ENCODE measurements at regions not wholly inside any gene's neighbourhood (a gene's known extent, or its start where the extent isn't known, plus 50 kb on each side); places are given as distances from the start of the nearest gene placed in this dataset.

- no peak overlapping the region for H3K4me3 ChIP-seq (ENCODE audit: low read depth, low read length)
- no peak for TF ChIP-seq CTCF (conservative IDR thresholded peaks at IDR 0.05; ENCODE audit: low read depth, low read length)
- no peak for DNase-seq (ENCODE audit: low read depth)
These were observed 538.9 kb upstream of the IGFBP3 start for GRCh38 chr7:46459942-46460341.

GRCh38 chr7:46454816-46455215 is 533.7 kb upstream of the IGFBP3 start:
- DNase-seq (ENCODE audit: low read depth): no peak
- no peak for TF ChIP-seq CTCF (conservative IDR thresholded peaks at IDR 0.05; ENCODE audit: low read depth, low read length)
- no peak overlapping the region for H3K4me3 ChIP-seq (ENCODE audit: low read depth, low read length)

GRCh38 chr7:46452561-46453135 is 531.6 kb upstream of the IGFBP3 start:
- H3K4me3 ChIP-seq (ENCODE audit: low read depth, low read length): no peak overlapping the region
- no peak for DNase-seq (ENCODE audit: low read depth)
- no peak for TF ChIP-seq CTCF (conservative IDR thresholded peaks at IDR 0.05; ENCODE audit: low read depth, low read length)

- DNase-seq (ENCODE audit: low read depth): no peak
- H3K4me3 ChIP-seq (ENCODE audit: low read depth, low read length): no peak overlapping the region
- no peak for TF ChIP-seq CTCF (conservative IDR thresholded peaks at IDR 0.05; ENCODE audit: low read depth, low read length)
These were observed 530.8 kb upstream of the IGFBP3 start for GRCh38 chr7:46451846-46452245.

- no peak overlapping the region for H3K4me3 ChIP-seq (ENCODE audit: low read depth, low read length)
- TF ChIP-seq CTCF (conservative IDR thresholded peaks at IDR 0.05; ENCODE audit: low read depth, low read length): no peak
- no peak for DNase-seq (ENCODE audit: low read depth)
These were observed 529.8 kb upstream of the IGFBP3 start for GRCh38 chr7:46450886-46451285.

- no peak for DNase-seq (ENCODE audit: low read depth)
- H3K4me3 ChIP-seq (ENCODE audit: low read depth, low read length): no peak overlapping the region
- TF ChIP-seq CTCF (conservative IDR thresholded peaks at IDR 0.05; ENCODE audit: low read depth, low read length): no peak
These were observed 529.4 kb upstream of the IGFBP3 start for GRCh38 chr7:46450425-46450824.

GRCh38 chr7:46449743-46450142 is 528.7 kb upstream of the IGFBP3 start:
- TF ChIP-seq CTCF (conservative IDR thresholded peaks at IDR 0.05; ENCODE audit: low read depth, low read length): no peak
- no peak overlapping the region for H3K4me3 ChIP-seq (ENCODE audit: low read depth, low read length)
- no peak for DNase-seq (ENCODE audit: low read depth)
